OCI-LY7 (cell line): ENCODE measurements at regions not wholly inside any gene's neighbourhood (a gene's known extent, or its start where the extent isn't known, plus 50 kb on each side); places are given as distances from the start of the nearest gene placed in this dataset.
A peak's percentile ranks its signal among the peaks of the same experiment; 100 is the strongest.

ENCODE experiments used
- BruUV-seq: library from RNA; stranded (reverse); fragments of 400-500 nt; replicated peaks from 2 replicates; lab custom pipeline; 2021; lab: Mats Ljungman, UMichigan
- CTCF ChIA-PET: fragments of 300-600 bp; sonication (Branson Sonifier 250); formaldehyde crosslinking; loops from one replicate; lab custom pipeline; 2022; ENCODE audit warnings: antibody characterized with exemption; ENCODE audit not compliant: unreplicated experiment; lab: Charles Lee
- POLR2A ChIA-PET: fragments of 300-600 bp; sonication (Branson Sonifier 250); formaldehyde crosslinking; loops from one replicate; lab custom pipeline; 2022; ENCODE audit warnings: antibody characterized with exemption; lab: Charles Lee
- DNase-seq: peaks from one replicate; pipeline ENCODE4 v3.0.0-alpha.2; 2015; ENCODE audit warnings: low spot score
- H2AFZ ChIP-seq: fragments of 200-600 bp; sonication (generic), shearing (Covaris generic); 2 replicates; pipeline ENCODE4 v1.6.1; 2014; ENCODE audit warnings: mild to moderate bottlenecking, antibody characterized with exemption, low read length, moderate library complexity
- H3K27ac ChIP-seq: fragments of 200-600 bp; sonication (generic); 2 replicates; pipeline ENCODE4 v1.5.1; 2014; ENCODE audit warnings: mixed run types, low read depth, mild to moderate bottlenecking, moderate library complexity, low read length, inconsistent platforms; ENCODE audit not compliant: poor library complexity, severe bottlenecking
- H3K36me3 ChIP-seq: fragments of 200-600 bp; sonication (generic); 2 replicates; pipeline ENCODE4 v1.6.1; 2014; ENCODE audit warnings: mild to moderate bottlenecking, antibody characterized with exemption, low read length, moderate library complexity, mixed read lengths; ENCODE audit not compliant: insufficient read depth
- H3K4me1 ChIP-seq: fragments of 200-600 bp; sonication (generic); 2 replicates; pipeline ENCODE4 v1.5.1; 2014; ENCODE audit warnings: mild to moderate bottlenecking, low read length; ENCODE audit not compliant: insufficient read depth, poor library complexity, severe bottlenecking
- H3K4me2 ChIP-seq: fragments of 200-600 bp; sonication (generic); 2 replicates; pipeline ENCODE4 v1.6.1; 2014; ENCODE audit warnings: mild to moderate bottlenecking, low read length
- H3K4me3 ChIP-seq: fragments of 200-600 bp; sonication (generic); 2 replicates; pipeline ENCODE4 v1.5.1; 2014; ENCODE audit warnings: mild to moderate bottlenecking, low read depth, low read length; ENCODE audit not compliant: poor library complexity, severe bottlenecking
- H3K79me2 ChIP-seq: fragments of 200-600 bp; sonication (generic); 2 replicates; pipeline ENCODE4 v1.6.1; 2016; ENCODE audit warnings: low read depth, mild to moderate bottlenecking, low read length, moderate library complexity, mixed read lengths; ENCODE audit not compliant: insufficient read depth
- H3K9me2 ChIP-seq: fragments of 200-600 bp; sonication (generic); 2 replicates; pipeline ENCODE4 v1.6.1; 2016; ENCODE audit warnings: mild to moderate bottlenecking, low read length, mixed read lengths; ENCODE audit not compliant: insufficient read depth
- H3K9me3 ChIP-seq: fragments of 200-600 bp; sonication (generic); 2 replicates; pipeline ENCODE4 v1.6.1; 2014; ENCODE audit warnings: mild to moderate bottlenecking, mixed run types, low read length, mixed read lengths
- H4K20me1 ChIP-seq: fragments of 200-600 bp; sonication (generic); 2 replicates; pipeline ENCODE4 v1.6.1; 2014; ENCODE audit warnings: mild to moderate bottlenecking, antibody characterized with exemption, low read length, moderate library complexity, mixed read lengths; ENCODE audit not compliant: insufficient read depth
- CTCF ChIP-seq: fragments of 200-600 bp; sonication (generic); conservative IDR thresholded peaks from 2 replicates; pipeline ENCODE4 v1.5.1; 2014; ENCODE audit warnings: mild to moderate bottlenecking, antibody characterized with exemption, low read length, moderate library complexity, mixed read lengths
- EZH2phosphoT487 ChIP-seq: fragments of 200-600 bp; sonication (generic); IDR thresholded peaks from 2 replicates; pipeline ENCODE4 v1.6.1; 2018; ENCODE audit warnings: low read depth, borderline replicate concordance, mild to moderate bottlenecking, mixed run types, antibody characterized with exemption, low read length, moderate library complexity, mixed read lengths
- intact Hi-C: fragments of 100-400 bp; cut with micrococcal nuclease; formaldehyde crosslinking; loops from one replicate; pipeline ENCODE4 v1.10.0; 2022; ENCODE audit not compliant: unreplicated experiment

- ChIA-PET CTCF (no interaction called here), POLR2A (interaction anchor here (0.5 to 2.3 kb wide), 5 partner anchors 9 to 84 kb away, joined by 3 to 10 read pairs (median 5); no protein-coding TSS in a partner anchor)
- intact Hi-C loops = loop anchor here (5.0 kb wide), 1 partner anchor 497 kb away; no protein-coding TSS in a partner anchor
- Histone ChIP-seq H3K36me3 (no peaks in the 10 kb centered on the region), H3K9me3 (no peaks in the 10 kb centered on the region), H3K4me2 (peak overlapping the region; percentile 59; the same call in 1 of the 2 replicates), H3K4me3 (no peak overlapping the region), H3K27ac (peak overlapping the region; percentile 83), H4K20me1 (no peaks in the 10 kb centered on the region), H2AFZ (no peak overlapping the region), H3K79me2 (no peaks in the 10 kb centered on the region), H3K9me2 (no peaks in the 10 kb centered on the region), H3K4me1 (peaks cover 36% of the 10 kb centered on the region)
- no peak for TF ChIP-seq CTCF
- TF ChIP-seq EZH2phosphoT487 = no peak
- DNase-seq = no peak
- BruUV-seq = no TSS peak
Observed at GRCh38 chr22:47995264-47995627, 1232.8 kb downstream of the TBC1D22A start.

- Histone ChIP-seq H3K79me2 (no peaks in the 10 kb centered on the region), H4K20me1 (no peaks in the 10 kb centered on the region), H3K27ac (no peak overlapping the region), H3K4me2 (no peak overlapping the region), H3K36me3 (no peaks in the 10 kb centered on the region; the same call in 1 of the 2 replicates), H3K9me2 (no peaks in the 10 kb centered on the region), H3K4me1 (peaks cover 40% of the 10 kb centered on the region), H3K9me3 (no peaks in the 10 kb centered on the region; the same call in 1 of the 2 replicates), H3K4me3 (no peak overlapping the region), H2AFZ (no peak overlapping the region)
- TF ChIP-seq CTCF = no peak
- BruUV-seq = no TSS peak
- intact Hi-C loops = loop anchor here (5.0 kb wide), 1 partner anchor 498 kb away; no protein-coding TSS in a partner anchor
- DNase-seq = no peak
- ChIA-PET POLR2A (interaction anchor here (0.5 to 2.3 kb wide), 2 partner anchors 8 to 83 kb away, joined by 3 to 8 read pairs; no protein-coding TSS in a partner anchor), CTCF (no interaction called here)
Observed at GRCh38 chr22:47994601-47995263, 1232.3 kb downstream of the TBC1D22A start.

GRCh38 chr22:47994045-47994444, 1231.6 kb downstream of the TBC1D22A start:
- ChIA-PET POLR2A (no interaction called here), CTCF (no interaction called here)
- no TSS peak for BruUV-seq
- Histone ChIP-seq H3K4me3 (no peak overlapping the region), H4K20me1 (no peaks in the 10 kb centered on the region), H3K9me2 (no peaks in the 10 kb centered on the region), H3K4me1 (peaks cover 42% of the 10 kb centered on the region), H3K36me3 (peaks cover 3% of the 10 kb centered on the region; the same call in 1 of the 2 replicates), H3K79me2 (no peaks in the 10 kb centered on the region), H2AFZ (no peak overlapping the region), H3K27ac (no peak overlapping the region), H3K9me3 (peaks cover 4% of the 10 kb centered on the region; the same call in 1 of the 2 replicates), H3K4me2 (no peak overlapping the region)
- no peak for DNase-seq
- intact Hi-C loops = no loop called here
- no peak for TF ChIP-seq EZH2phosphoT487
- TF ChIP-seq CTCF = no peak
